Upper lobe of left lung (tissue), 6 donors: ENCODE measurements at regions not wholly inside any gene's neighbourhood (a gene's known extent, or its start where the extent isn't known, plus 50 kb on each side); places are given as distances from the start of the nearest gene placed in this dataset.

Source experiments
- ATAC-seq, 2 donors: fragments of 200-7000 bp; cut with Tn5 transposase; one replicate each; pipeline ENCODE4 v1.9.1; 2022; ENCODE audit warnings: mild to moderate bottlenecking in 2 of 2, moderate library complexity in 2 of 2; ENCODE audit not compliant: low FRiP score in 2 of 2
- DNase-seq, 2 donors: peaks; one replicate each; pipeline ENCODE4 v3.0.0-alpha.2; 2019 to 2020
- H3K27ac ChIP-seq, 4 donors: fragments of 200-600 bp; sonication (generic); one replicate each; pipeline ENCODE4 v1.5.1; 2016 to 2019
- H3K27me3 ChIP-seq, 4 donors: fragments of 200-600 bp; sonication (generic); one replicate each; pipeline ENCODE4 v1.5.1; 2017 to 2019
- H3K36me3 ChIP-seq, 4 donors: fragments of 200-600 bp; sonication (generic); one replicate each; pipeline ENCODE4 v1.5.1; 2016 to 2019
- H3K4me1 ChIP-seq, 4 donors: fragments of 200-600 bp; sonication (generic); one replicate each; pipeline ENCODE4 v1.5.1; 2018 to 2019
- H3K4me3 ChIP-seq, 4 donors: fragments of 200-600 bp; sonication (generic); one replicate each; pipeline ENCODE4 v1.5.1; 2017 to 2019; ENCODE audit warnings: mild to moderate bottlenecking in 2 of 4, moderate library complexity in 1 of 4
- H3K9me3 ChIP-seq, 4 donors: fragments of 200-600 bp; sonication (generic); one replicate each; pipeline ENCODE4 v1.5.1; 2018 to 2019
- EP300 ChIP-seq, 4 donors: sonication (generic); formaldehyde crosslinking; IDR thresholded peaks; one replicate each; pipeline ENCODE4 v1.5.1; 2017; ENCODE audit warnings: antibody characterized with exemption in 4 of 4, control low read depth in 2 of 4
- POLR2A ChIP-seq, 4 donors: fragments of 450-650 bp; IDR thresholded peaks; one replicate each; pipeline ENCODE4 v1.5.1; 2016 to 2017; ENCODE audit warnings: antibody characterized with exemption in 4 of 4, mild to moderate bottlenecking in 2 of 4
- POLR2AphosphoS5 ChIP-seq, 2 donors: sonication (generic); formaldehyde crosslinking; IDR thresholded peaks; one replicate each; pipeline ENCODE4 v1.5.1; 2017; ENCODE audit warnings: antibody characterized with exemption in 2 of 2
- WGBS, 2 donors: methylation state at CpG; one replicate each; pipeline ENCODE4 v1.1.5; 2017 to 2018; 5-methylcytosine and 5-hydroxymethylcytosine counted together
- TF ChIP-seq, protein P1 (sequence below), 6 experiments: fragments of 450-650 bp in 4 of 6; fragments of 200-600 bp in 2 of 6; sonication (generic) in 2 of 6; IDR thresholded peaks; one replicate each; pipeline ENCODE4 v1.5.1; 2016 to 2019; ENCODE audit warnings: antibody characterized with exemption in 6 of 6
- donor health status: DM: no; HTN: no; CAD: no; lungs with moderate emphysema.
- donor health status: DM: no; HTN: yes; CAD: no; lungs with severe emphysema.

DNA sequence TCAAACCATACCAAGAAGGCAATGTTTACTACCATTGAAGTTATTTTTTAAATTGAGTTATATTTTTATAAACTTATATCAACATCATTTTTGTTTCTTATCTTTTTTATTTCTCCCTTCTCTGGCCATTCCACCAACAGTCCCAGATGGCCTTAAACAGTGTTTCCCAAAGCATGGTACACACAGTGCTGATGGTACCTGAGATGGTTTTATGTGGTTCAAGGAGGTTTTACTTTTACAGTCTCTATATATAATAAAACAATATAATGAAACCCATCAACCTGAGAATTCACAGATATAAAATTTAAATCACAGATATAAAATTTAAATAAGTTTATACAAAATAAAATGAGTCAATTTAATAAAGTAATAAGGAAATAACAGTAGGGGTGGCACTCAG, 65.1 kb upstream of the MSTN start:
- H3K27me3 ChIP-seq = no peaks in the 10 kb centered on the region
- DNase-seq (no peak), ATAC-seq (no peak)
- no peak overlapping the region for H3K4me3 ChIP-seq
- H3K4me1 ChIP-seq = no peaks in the 10 kb centered on the region
- no peak for TF ChIP-seq EP300 (IDR thresholded peaks at IDR 0.05)
- TF ChIP-seq, protein P1, sequence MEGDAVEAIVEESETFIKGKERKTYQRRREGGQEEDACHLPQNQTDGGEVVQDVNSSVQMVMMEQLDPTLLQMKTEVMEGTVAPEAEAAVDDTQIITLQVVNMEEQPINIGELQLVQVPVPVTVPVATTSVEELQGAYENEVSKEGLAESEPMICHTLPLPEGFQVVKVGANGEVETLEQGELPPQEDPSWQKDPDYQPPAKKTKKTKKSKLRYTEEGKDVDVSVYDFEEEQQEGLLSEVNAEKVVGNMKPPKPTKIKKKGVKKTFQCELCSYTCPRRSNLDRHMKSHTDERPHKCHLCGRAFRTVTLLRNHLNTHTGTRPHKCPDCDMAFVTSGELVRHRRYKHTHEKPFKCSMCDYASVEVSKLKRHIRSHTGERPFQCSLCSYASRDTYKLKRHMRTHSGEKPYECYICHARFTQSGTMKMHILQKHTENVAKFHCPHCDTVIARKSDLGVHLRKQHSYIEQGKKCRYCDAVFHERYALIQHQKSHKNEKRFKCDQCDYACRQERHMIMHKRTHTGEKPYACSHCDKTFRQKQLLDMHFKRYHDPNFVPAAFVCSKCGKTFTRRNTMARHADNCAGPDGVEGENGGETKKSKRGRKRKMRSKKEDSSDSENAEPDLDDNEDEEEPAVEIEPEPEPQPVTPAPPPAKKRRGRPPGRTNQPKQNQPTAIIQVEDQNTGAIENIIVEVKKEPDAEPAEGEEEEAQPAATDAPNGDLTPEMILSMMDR (IDR thresholded peaks at IDR 0.05) = no peak
- TF ChIP-seq POLR2AphosphoS5 (IDR thresholded peaks at IDR 0.05) = no peak
- TF ChIP-seq POLR2A (IDR thresholded peaks at IDR 0.05) = no peak
- H3K36me3 ChIP-seq = no peaks in the 10 kb centered on the region
- H3K27ac ChIP-seq = no peak overlapping the region
- no peaks in the 10 kb centered on the region for H3K9me3 ChIP-seq

DNA sequence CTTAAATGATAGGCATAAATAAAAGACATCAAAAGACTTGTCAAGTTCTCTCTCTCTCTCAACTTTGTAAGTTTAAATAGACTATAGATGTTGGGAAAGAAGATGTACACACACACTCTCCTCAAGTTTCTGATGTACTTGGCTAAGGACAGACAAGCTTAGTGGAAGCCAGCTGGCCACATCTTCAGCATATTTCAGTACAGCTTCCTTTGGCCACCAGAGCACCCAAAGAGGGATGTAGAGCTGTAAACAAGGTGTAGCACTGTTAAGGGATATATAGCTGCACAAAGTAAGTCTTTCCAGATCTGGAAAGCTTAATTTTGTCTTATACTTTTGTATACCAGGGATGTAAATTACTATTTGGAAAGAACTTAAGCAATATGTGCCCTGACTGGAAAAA, 64.3 kb upstream of the MSTN start:
- Histone ChIP-seq H3K27me3 (no peaks in the 10 kb centered on the region), H3K36me3 (no peaks in the 10 kb centered on the region), H3K9me3 (no peaks in the 10 kb centered on the region), H3K4me3 (no peak overlapping the region), H3K27ac (no peak overlapping the region), H3K4me1 (no peaks in the 10 kb centered on the region)
- ATAC-seq = no peak
- DNase-seq = no peak
- TF ChIP-seq POLR2A (IDR thresholded peaks at IDR 0.05) (no peak), POLR2AphosphoS5 (IDR thresholded peaks at IDR 0.05) (no peak), EP300 (IDR thresholded peaks at IDR 0.05) (no peak)
- TF ChIP-seq, protein P1 (IDR thresholded peaks at IDR 0.05) = no peak

DNA sequence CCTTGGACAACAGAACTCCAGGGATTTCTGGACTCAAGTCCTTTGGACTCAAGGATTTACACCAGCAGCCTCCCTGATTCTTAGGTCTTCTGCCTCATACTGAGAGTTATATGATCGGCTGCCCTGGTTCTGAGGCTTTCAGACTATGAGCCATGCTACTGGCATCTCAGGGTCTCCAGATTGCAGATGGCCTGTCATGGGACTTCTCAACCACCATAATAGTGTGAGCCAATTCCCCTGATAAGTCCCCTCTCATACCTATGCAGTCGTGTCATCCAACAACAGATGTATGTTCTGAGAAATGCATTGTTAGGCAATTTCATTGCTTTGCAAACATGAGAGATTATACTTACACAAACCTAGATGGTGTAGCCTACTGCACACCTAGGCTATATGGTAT, 61.4 kb upstream of the MSTN start:
- no peak for ATAC-seq
- H3K27me3 ChIP-seq = no peaks in the 10 kb centered on the region
- H3K4me3 ChIP-seq = no peak overlapping the region
- no peak overlapping the region for H3K27ac ChIP-seq
- no peaks in the 10 kb centered on the region for H3K4me1 ChIP-seq
- no peak for TF ChIP-seq POLR2A (IDR thresholded peaks at IDR 0.05)
- no peak for TF ChIP-seq POLR2AphosphoS5 (IDR thresholded peaks at IDR 0.05)
- TF ChIP-seq, protein P1 (IDR thresholded peaks at IDR 0.05) = no peak
- TF ChIP-seq EP300 (IDR thresholded peaks at IDR 0.05) = no peak
- no peaks in the 10 kb centered on the region for H3K9me3 ChIP-seq
- H3K36me3 ChIP-seq = no peaks in the 10 kb centered on the region
- 79 to 90% methylated on average over 2 of the region's 2 CpGs for WGBS, 2 donors
- DNase-seq = no peak

DNA sequence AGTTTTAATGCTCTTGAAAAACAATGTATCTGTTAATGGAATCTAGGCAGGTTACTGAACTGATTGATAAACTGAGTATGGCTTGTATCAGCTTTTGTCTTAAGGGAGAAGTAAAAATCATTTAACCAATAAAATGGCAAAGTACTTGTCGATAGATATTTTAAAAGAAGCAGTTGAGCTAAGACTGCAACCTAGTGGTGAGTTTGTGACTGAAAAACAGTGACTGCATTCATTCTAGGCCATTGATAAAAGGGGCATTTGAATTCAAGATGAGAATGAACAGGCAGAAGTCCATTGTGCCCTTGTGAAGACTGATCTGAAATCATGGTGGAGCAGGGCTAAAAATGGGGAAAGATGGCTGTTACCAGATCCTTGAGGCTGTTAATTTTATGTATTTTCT, 59.4 kb upstream of the MSTN start:
- Histone ChIP-seq H3K4me1 (no peaks in the 10 kb centered on the region), H3K27me3 (no peaks in the 10 kb centered on the region), H3K4me3 (no peak overlapping the region), H3K36me3 (no peaks in the 10 kb centered on the region), H3K9me3 (no peaks in the 10 kb centered on the region), H3K27ac (no peak overlapping the region)
- TF ChIP-seq, protein P1 (IDR thresholded peaks at IDR 0.05) = peak in 2 of 6 experiments; percentile 7 to 29
- no peak for TF ChIP-seq POLR2AphosphoS5 (IDR thresholded peaks at IDR 0.05)
- DNase-seq = no peak
- WGBS, 2 donors = 52 to 55% methylated on average over 1 of the region's 1 CpG
- no peak for ATAC-seq

DNA sequence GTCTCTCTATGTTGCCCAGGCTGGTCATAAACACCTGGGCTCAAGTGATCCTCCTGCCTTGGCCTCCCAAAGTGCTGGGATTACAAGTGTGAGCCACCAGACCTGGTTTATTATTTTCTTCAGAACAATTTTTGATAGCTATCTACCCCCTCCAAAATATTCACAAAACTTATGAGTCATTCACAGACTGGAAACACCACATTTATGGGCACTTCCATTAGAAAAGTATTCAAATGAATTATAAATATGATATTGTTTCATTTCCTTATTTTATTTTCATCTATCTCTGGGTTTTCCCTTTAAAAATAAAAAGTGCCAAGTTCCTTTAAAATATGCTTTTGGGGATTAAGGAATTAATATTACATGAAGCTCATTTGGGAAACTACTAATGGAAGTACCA, 58.8 kb upstream of the MSTN start:
- TF ChIP-seq POLR2AphosphoS5 (IDR thresholded peaks at IDR 0.05) (no peak), EP300 (IDR thresholded peaks at IDR 0.05) (no peak), POLR2A (IDR thresholded peaks at IDR 0.05) (no peak)
- TF ChIP-seq, protein P1 (IDR thresholded peaks at IDR 0.05) = no peak
- Histone ChIP-seq H3K4me3 (no peak overlapping the region), H3K9me3 (no peaks in the 10 kb centered on the region), H3K4me1 (no peaks in the 10 kb centered on the region), H3K27me3 (no peaks in the 10 kb centered on the region), H3K27ac (no peak overlapping the region), H3K36me3 (no peaks in the 10 kb centered on the region)
- DNase-seq (no peak), ATAC-seq (no peak)
